Colonic mucosa (tissue), 4 donors: ENCODE measurements at regions not wholly inside any gene's neighbourhood (a gene's known extent, or its start where the extent isn't known, plus 50 kb on each side); places are given as distances from the start of the nearest gene placed in this dataset.
"Not testable (repeated sequence)": the region's sequence is repeated elsewhere in the genome, so short reads cannot be mapped to it uniquely, and the experiment has no call there.

ENCODE experiments used
- DNase-seq: peaks from one replicate; pipeline ENCODE4 v3.0.0-alpha.2; 2020
- H3K27ac ChIP-seq: fragments of 200-600 bp; one replicate; pipeline ENCODE4 v1.8.0; 2021
- H3K27me3 ChIP-seq: fragments of 200-600 bp; one replicate; pipeline ENCODE4 v1.8.0; 2021
- H3K36me3 ChIP-seq: fragments of 200-600 bp; one replicate; pipeline ENCODE4 v1.8.0; 2021
- H3K4me1 ChIP-seq: fragments of 200-600 bp; one replicate; pipeline ENCODE4 v1.8.0; 2021; ENCODE audit warnings: mild to moderate bottlenecking
- H3K4me3 ChIP-seq: fragments of 200-600 bp; one replicate; pipeline ENCODE4 v1.8.0; 2021
- H3K9ac ChIP-seq, 2 donors: one replicate each; pipeline ENCODE4 v1.7.0; 2013; ENCODE audit warnings: control low read depth in 2 of 2, low read depth in 2 of 2, low read length in 2 of 2
- H3K9me3 ChIP-seq: fragments of 200-600 bp; one replicate; pipeline ENCODE4 v1.8.0; 2021
- CTCF ChIP-seq: fragments of 200-600 bp; IDR thresholded peaks from one replicate; pipeline ENCODE4 v1.8.0; 2022; ENCODE audit warnings: antibody characterized with exemption, mild to moderate bottlenecking
- intact Hi-C: fragments of 100-400 bp; cut with DNase I; formaldehyde crosslinking; loops from one replicate; pipeline ENCODE4 v1.14.1; 2022
- donor health status: healthy.
- donor health status: DM: no; HTN: no; CAD: no.
- donor health status: DM: no; HTN: no; CAD: no.

- H3K9ac ChIP-seq: no peak overlapping the region
- H3K9me3 ChIP-seq: no peaks in the 10 kb centered on the region
- no peaks in the 10 kb centered on the region for H3K36me3 ChIP-seq
- H3K4me3 ChIP-seq: no peak overlapping the region
- intact Hi-C loops: no loop called here
- H3K27me3 ChIP-seq: no peaks in the 10 kb centered on the region
- no peak for TF ChIP-seq CTCF
- H3K27ac ChIP-seq: no peak overlapping the region
- DNase-seq: no peak
- no peaks in the 10 kb centered on the region for H3K4me1 ChIP-seq
Measured at GRCh38 chr4:10226756-10227155, 110.2 kb upstream of the WDR1 start.

- no peak overlapping the region for H3K27ac ChIP-seq
- intact Hi-C loops: no loop called here
- no peaks in the 10 kb centered on the region for H3K9me3 ChIP-seq
- no peaks in the 10 kb centered on the region for H3K36me3 ChIP-seq
- H3K4me3 ChIP-seq: no peak overlapping the region
- DNase-seq: no peak
- TF ChIP-seq CTCF: no peak
- no peaks in the 10 kb centered on the region for H3K4me1 ChIP-seq
- H3K9ac ChIP-seq: no peak overlapping the region
- no peaks in the 10 kb centered on the region for H3K27me3 ChIP-seq
Measured at GRCh38 chr4:10225096-10225495, 108.5 kb upstream of the WDR1 start.

- H3K9me3 ChIP-seq: no peaks in the 10 kb centered on the region
- H3K9ac ChIP-seq: no peak overlapping the region
- H3K4me3 ChIP-seq: no peak overlapping the region
- H3K36me3 ChIP-seq: no peaks in the 10 kb centered on the region
- intact Hi-C loops: no loop called here
- no peak overlapping the region for H3K27ac ChIP-seq
- H3K27me3 ChIP-seq: no peaks in the 10 kb centered on the region
- no peaks in the 10 kb centered on the region for H3K4me1 ChIP-seq
- TF ChIP-seq CTCF: no peak
- DNase-seq: no peak
Measured at GRCh38 chr4:10223782-10224181, 107.2 kb upstream of the WDR1 start.

GRCh38 chr4:10213481-10213880 is 96.9 kb upstream of the WDR1 start:
- DNase-seq, H3K9ac ChIP-seq, H3K27ac ChIP-seq, H3K4me3 ChIP-seq, intact Hi-C loops, H3K27me3 ChIP-seq, H3K4me1 ChIP-seq, H3K9me3 ChIP-seq, H3K36me3 ChIP-seq: not testable (repeated sequence)

GRCh38 chr4:10212901-10213300 is 96.3 kb upstream of the WDR1 start:
- Histone ChIP-seq H3K27me3 (no peaks in the 10 kb centered on the region), H3K36me3 (no peaks in the 10 kb centered on the region), H3K27ac (no peak overlapping the region), H3K4me1 (no peaks in the 10 kb centered on the region), H3K9me3 (no peaks in the 10 kb centered on the region), H3K9ac (no peak overlapping the region), H3K4me3 (no peak overlapping the region)
- no peak for DNase-seq
- intact Hi-C loops: no loop called here
- no peak for TF ChIP-seq CTCF

- TF ChIP-seq CTCF: no peak
- Histone ChIP-seq H3K4me1 (no peaks in the 10 kb centered on the region), H3K9me3 (no peaks in the 10 kb centered on the region), H3K27ac (no peak overlapping the region), H3K4me3 (no peak overlapping the region), H3K27me3 (no peaks in the 10 kb centered on the region), H3K9ac (no peak overlapping the region), H3K36me3 (no peaks in the 10 kb centered on the region)
- DNase-seq: no peak
- intact Hi-C loops: no loop called here
Measured at GRCh38 chr4:10212400-10212799, 95.8 kb upstream of the WDR1 start.
